Keratinocyte (primary cell): ENCODE measurements at regions not wholly inside any gene's neighbourhood (a gene's known extent, or its start where the extent isn't known, plus 50 kb on each side); places are given as distances from the start of the nearest gene placed in this dataset.

Source experiments
- CTCF ChIP-seq, 3 experiments: IDR thresholded peaks in 1 of 3; conservative IDR thresholded peaks in 1 of 3; optimal IDR thresholded peaks in 1 of 3; 2 replicates in 2 of 3; 3 replicates in 1 of 3; pipeline versions ENCODE3 to v1.5.1; 2011; ENCODE audit warnings: low read length in 3 of 3, mild to moderate bottlenecking in 3 of 3, moderate library complexity in 2 of 3, control low read depth in 1 of 3, inconsistent platforms in 1 of 3; ENCODE audit not compliant: insufficient read depth in 2 of 3; ENCODE audit errors: extremely low read depth in 1 of 3
- EZH2 ChIP-seq: IDR thresholded peaks from one replicate; pipeline ENCODE4 v1.6.1; 2012; ENCODE audit warnings: inconsistent platforms, mild to moderate bottlenecking, low read length, moderate library complexity

DNA sequence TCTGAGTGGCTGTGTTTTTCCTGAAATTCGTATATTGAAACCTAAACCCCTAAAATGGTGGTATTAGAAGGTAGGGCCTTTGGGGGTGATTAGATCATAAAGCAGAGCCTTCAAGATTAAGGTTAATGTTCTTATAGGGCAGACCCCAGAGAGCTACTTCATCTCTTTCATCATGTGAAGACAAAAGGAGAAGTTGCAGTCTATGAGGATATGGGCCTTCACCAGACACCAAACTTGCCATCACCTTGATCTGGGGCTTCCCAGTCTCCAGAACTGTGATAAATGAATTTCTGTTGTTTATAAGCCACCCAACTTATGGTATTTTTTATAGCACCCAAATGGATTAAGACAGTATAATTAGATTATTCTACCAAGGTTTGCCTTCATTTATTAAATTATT, 275.0 kb upstream of the ATP2B1 start:
- TF ChIP-seq CTCF (optimal IDR thresholded peaks at IDR 0.05 in 1 of 3, IDR thresholded peaks at IDR 0.05 in 1 of 3, conservative IDR thresholded peaks at IDR 0.05 in 1 of 3; ENCODE audit: extremely low read depth in 1 of 3, insufficient read depth in 2 of 3, low read length in 3 of 3) (no peak), EZH2 (no peak)
